ENCODE measurements at regions not wholly inside any gene's neighbourhood (a gene's known extent, or its start where the extent isn't known, plus 50 kb on each side); places are given as distances from the start of the nearest gene placed in this dataset.
A peak's percentile ranks its signal among the peaks of the same experiment; 100 is the strongest.
"Not testable (repeated sequence)": the region's sequence is repeated elsewhere in the genome, so short reads cannot be mapped to it uniquely, and the experiment has no call there.

DNA sequence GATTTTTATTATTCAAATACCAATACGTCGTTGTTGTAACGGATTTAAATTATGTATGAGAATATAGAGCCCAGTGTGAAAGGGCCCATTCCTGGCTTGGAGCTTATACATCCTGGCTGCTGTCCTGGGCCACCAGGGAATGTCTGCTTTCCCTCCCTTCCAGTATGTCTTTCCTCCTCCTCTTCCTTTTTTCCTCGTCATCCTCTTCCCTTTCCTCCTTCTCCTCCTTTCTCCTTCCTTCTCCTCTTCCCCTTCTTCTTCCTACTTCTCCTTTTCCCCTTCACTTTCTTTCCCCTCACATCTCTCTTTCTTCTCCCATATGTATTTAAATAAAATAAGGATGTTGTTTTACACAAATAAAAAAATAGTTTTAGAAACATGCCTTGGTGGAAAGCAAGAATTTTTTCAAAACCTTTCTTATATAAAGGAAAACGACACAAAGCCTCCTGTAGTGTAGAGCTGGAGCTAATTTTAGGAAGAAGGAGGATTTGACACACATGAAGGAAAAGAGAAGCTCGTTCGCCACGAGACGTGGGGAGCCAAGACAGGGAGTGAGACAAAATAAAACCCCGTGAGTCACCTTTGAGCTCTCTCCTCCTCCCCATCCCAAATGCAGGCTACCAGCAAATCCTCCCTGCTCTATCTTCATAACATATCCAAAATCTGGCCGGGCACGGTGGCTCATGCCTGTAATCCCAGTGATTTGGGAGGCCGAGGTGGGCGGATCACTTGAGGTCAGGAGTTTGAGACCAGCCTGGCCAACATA, 301.1 kb upstream of the LYZL1 start:
- no peak for TF ChIP-seq CTCF (conservative IDR thresholded peaks at IDR 0.05; ENCODE audit: control insufficient read depth, insufficient read depth, low read depth, low read length)
- no peak for DNase-seq (ENCODE audit: low read depth)

DNA sequence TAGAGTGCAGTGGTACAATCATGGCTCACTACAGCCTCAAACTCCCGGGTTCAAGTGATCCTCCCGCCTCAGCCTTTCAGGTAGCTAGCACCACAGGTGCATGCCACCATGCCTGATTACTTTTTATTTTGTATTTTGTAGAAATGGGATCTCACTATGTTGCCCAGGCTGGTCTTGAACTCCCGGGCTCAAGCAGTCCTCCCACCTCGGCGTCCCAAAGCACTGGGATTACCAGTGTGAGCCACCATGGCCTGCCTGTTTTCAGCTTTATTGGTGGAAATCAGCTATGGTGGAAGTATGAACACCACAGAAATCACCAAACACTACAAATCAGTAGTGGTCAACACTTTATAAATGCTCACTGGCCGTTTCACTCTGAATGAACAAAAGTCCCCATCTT, 299.9 kb upstream of the LYZL1 start:
- no peak for DNase-seq (ENCODE audit: low read depth)
- H3K4me3 ChIP-seq (ENCODE audit: control insufficient read depth, low read depth, low read length) = no peak overlapping the region
- TF ChIP-seq CTCF (conservative IDR thresholded peaks at IDR 0.05; ENCODE audit: control insufficient read depth, insufficient read depth, low read depth, low read length) = no peak

More for the DNA sequence above, 301.1 kb upstream of the LYZL1 start:
- no peak overlapping the region for H3K4me3 ChIP-seq (ENCODE audit: control insufficient read depth, low read depth, low read length)

- DNase-seq (ENCODE audit: low read depth) = peak; percentile 35
- H3K4me3 ChIP-seq (ENCODE audit: control insufficient read depth, low read depth, low read length) = no peak overlapping the region
- peak; percentile 67 for TF ChIP-seq CTCF (conservative IDR thresholded peaks at IDR 0.05; ENCODE audit: control insufficient read depth, insufficient read depth, low read depth, low read length)
These were observed 297.3 kb upstream of the LYZL1 start for GRCh38 chr10:28991333-28992270.

- no peak for DNase-seq (ENCODE audit: low read depth)
- TF ChIP-seq CTCF (conservative IDR thresholded peaks at IDR 0.05; ENCODE audit: control insufficient read depth, insufficient read depth, low read depth, low read length) = no peak
- H3K4me3 ChIP-seq (ENCODE audit: control insufficient read depth, low read depth, low read length) = no peak overlapping the region
These were observed 295.8 kb upstream of the LYZL1 start for GRCh38 chr10:28993056-28993455.

- no peak for DNase-seq (ENCODE audit: low read depth)
- TF ChIP-seq CTCF (conservative IDR thresholded peaks at IDR 0.05; ENCODE audit: control insufficient read depth, insufficient read depth, low read depth, low read length) = no peak
- H3K4me3 ChIP-seq (ENCODE audit: control insufficient read depth, low read depth, low read length) = no peak overlapping the region
These were observed 295.0 kb upstream of the LYZL1 start for GRCh38 chr10:28993861-28994260.

DNA sequence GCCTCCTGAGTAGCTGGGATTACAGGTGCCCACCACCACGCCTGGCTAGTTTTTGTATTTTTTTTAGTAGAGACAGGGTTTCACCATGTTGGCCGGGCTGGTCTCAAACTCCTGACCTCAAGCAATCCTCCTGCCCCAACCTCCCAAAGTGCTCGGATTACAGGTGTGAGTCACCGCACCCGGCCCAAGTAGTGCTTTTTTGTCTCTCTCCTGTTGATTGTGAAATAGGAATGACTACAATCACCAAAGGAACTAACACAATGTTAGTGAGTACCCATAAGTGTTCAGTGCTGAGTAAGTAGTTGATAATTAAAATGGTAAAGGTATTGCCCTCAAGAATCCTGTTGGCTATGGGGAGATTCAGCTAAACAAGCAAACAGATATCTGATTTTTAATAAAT, 294.1 kb upstream of the LYZL1 start:
- not testable (repeated sequence) for H3K4me3 ChIP-seq (ENCODE audit: control insufficient read depth, low read depth, low read length)
- peak; percentile 41 for DNase-seq (ENCODE audit: low read depth)

DNA sequence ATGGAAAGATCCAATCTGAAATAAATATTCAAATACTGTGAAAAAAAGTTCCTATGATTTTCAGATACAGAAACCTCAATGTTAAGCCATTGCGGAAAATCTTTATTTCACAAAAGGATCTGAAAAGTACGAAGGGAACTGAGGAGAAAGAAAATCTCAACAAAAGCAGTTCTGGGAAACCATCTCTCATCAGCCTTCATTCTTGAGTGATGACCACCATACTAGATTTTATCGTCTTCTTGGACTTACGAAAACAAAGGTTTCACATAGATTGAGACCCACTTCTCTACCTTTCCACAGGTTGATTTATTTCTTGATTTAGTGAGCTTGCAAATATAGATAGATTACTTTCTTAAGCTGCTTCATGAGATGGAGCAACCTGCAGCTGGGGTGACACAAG, 293.4 kb upstream of the LYZL1 start:
- H3K4me3 ChIP-seq (ENCODE audit: control insufficient read depth, low read depth, low read length) = no peak overlapping the region
- no peak for TF ChIP-seq CTCF (conservative IDR thresholded peaks at IDR 0.05; ENCODE audit: control insufficient read depth, insufficient read depth, low read depth, low read length)
- DNase-seq (ENCODE audit: low read depth) = no peak

Data from fibroblast of mammary gland (primary cell).